HG03354 (cell line): ENCODE measurements at regions not wholly inside any gene's neighbourhood (a gene's known extent, or its start where the extent isn't known, plus 50 kb on each side); places are given as distances from the start of the nearest gene placed in this dataset.
"Not testable (repeated sequence)": the region's sequence is repeated elsewhere in the genome, so short reads cannot be mapped to it uniquely, and the experiment has no call there.

Source experiments
- ATAC-seq: cut with Tn5 transposase; IDR thresholded peaks from one replicate; pipeline ENCODE4 v1.9.1; 2021; ENCODE audit warnings: mild to moderate bottlenecking; ENCODE audit not compliant: unreplicated experiment, poor library complexity, severe bottlenecking

- no peak for ATAC-seq
Observed at GRCh38 chr18:63071701-63072141, 247.8 kb downstream of the BCL2 start.

- no peak for ATAC-seq
Observed at GRCh38 chr18:63070767-63071502, 248.6 kb downstream of the BCL2 start.

DNA sequence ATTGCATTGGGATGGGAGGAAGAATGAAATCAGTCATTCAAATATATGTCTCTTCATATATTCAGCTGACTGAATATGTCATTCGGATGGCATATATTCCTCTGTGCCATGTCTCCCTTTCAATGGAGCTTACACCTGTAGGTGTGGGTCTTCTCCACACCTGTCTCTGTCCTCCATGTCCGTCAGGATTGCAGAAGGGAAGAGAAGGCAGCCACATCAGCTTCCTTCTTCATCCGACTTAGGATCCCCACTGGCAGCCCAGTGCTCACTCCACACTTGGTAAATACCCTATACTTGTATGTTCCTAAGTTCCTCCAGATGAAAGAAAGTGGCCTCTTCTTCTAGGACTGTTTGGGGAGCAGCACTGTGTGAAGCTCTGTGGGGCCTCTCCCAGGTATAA, 250.1 kb downstream of the BCL2 start:
- ATAC-seq: no peak

DNA sequence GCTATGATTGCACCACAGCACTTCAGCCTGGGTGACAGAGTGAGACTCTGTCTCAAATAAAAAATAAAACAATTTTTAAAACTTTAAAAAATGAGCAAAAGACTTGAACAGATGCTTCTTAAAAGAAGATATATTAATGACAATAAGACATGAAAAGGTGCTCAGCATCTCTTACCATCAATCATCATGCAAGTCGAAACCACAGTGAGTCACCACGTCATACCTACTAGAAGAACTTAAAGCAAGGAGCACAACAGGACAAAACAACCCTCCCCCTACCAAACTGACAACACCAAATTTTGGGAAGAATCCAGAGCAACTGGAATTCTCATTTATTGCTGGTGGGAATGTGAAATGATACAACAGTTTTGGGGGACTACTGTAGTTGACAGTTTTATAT, 251.6 kb downstream of the BCL2 start:
- no peak for ATAC-seq

DNA sequence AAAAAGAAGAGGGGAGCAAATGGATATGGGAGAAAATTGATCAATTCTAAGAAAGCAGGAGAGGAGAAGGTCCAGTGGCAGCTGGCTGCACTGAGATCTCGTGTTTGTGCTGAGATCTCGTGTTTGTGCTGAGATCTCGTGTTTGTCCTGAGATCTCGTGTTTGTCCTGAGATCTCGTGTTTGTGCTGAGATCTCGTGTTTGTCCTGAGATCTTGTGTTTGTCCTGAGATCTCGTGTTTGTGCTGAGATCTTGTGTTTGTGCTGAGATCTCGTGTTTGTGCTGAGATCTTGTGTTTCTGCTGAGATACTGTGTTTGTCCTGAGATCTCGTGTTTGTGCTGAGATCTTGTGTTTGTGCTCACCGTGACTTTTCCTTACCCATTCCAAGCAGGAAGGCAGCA, 254.4 kb downstream of the BCL2 start:
- ATAC-seq: no peak

DNA sequence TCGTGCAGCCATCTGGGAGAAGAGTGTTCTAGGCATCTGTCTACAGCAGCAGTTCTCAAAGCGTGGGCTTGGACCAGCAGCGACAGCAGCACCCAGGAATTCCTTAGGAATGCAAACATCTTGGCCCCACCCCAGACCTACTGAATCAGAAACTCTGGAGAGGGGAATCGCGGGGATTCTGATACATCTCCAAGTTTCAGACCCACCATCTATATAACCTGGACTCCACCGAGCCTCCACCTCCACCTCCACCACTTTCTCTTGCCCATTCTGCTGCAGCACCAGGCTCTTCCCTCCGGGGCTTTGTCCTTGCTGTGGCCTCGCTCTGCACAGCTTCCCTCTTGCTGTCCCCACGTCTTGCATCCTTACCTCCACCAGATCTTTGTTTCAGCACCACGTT, 256.4 kb downstream of the BCL2 start:
- no peak for ATAC-seq

GRCh38 chr18:63062246-63062645, 257.3 kb downstream of the BCL2 start:
- no peak for ATAC-seq

DNA sequence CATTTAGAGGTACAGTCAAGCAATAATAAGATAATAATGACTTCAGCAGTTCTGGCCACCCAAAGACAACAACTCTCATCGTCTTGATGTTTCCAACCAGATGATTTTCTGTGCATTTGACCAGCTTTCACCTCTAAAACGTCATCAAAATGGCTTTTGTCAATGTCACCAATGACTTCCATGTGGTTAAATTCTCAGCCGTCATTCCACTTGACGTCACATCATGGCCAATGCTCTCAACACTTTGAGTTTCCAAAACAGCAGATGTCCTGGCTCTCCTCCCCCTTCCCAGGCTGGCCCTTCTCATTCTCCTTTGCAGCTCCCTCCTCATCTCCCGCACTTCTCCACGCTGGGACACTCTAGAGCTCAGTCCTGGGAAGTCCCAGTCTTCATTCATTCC, 258.3 kb downstream of the BCL2 start:
- no peak for ATAC-seq

- no peak for ATAC-seq
Observed at GRCh38 chr18:63058521-63058920, 261.0 kb downstream of the BCL2 start.

DNA sequence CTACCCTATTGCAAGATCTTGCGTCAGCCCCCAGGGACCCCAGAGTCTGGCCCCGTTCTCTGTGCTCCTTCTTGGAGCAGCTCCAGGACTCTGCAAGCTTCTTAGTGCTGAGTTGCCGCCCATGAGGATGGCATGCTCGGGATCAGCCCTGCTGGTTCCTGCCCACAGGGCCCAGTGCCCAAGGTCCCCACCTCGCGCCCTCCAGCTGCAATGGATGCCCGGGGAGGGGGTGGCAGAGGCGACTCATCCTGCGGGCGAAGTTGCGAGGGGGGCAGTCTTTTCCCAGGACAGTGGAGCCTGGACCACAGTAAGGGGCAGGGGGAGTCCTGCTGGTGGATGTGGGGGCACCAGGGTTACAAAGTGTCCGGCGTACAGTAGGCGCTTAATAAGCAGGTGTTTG, 261.9 kb downstream of the BCL2 start:
- no peak for ATAC-seq

- no peak for ATAC-seq
Observed at GRCh38 chr18:63054901-63055584, 264.5 kb downstream of the BCL2 start.

GRCh38 chr18:63051928-63052327, 267.6 kb downstream of the BCL2 start:
- ATAC-seq: no peak

DNA sequence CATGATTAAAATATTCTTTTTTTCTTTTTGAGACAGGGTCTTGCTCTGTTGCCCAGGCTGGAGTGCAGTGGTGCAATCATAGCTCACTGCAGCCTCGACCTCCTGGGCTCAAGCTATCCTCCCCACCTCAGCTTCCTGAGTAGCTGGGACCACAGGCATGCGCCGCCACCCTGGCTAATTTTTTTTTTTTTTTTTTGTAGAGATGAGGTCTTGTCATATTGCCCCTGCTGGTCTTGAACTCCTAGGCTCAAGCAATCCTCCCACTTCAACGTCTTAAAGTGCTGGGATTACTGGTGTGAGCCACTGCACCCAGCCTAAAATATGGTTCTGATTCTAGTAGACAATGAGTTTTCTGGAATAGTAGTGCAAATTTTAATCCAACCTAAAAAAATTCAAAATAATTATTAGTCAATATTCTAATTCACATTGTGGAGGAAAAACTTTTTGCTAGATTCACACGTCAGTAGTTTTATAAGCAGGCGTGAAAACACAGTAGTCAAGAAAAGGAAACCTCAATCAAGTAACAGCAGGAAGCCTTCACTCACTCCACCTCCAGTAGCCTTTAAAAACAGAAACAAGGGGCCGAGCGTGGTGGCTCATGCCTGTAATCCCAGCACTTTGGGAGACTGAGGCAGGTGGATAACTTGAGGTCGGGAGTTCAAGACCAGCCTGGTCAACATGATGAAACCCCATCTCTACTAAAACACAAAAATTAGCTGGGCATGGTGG, 268.7 kb downstream of the BCL2 start:
- ATAC-seq: not testable (repeated sequence)

DNA sequence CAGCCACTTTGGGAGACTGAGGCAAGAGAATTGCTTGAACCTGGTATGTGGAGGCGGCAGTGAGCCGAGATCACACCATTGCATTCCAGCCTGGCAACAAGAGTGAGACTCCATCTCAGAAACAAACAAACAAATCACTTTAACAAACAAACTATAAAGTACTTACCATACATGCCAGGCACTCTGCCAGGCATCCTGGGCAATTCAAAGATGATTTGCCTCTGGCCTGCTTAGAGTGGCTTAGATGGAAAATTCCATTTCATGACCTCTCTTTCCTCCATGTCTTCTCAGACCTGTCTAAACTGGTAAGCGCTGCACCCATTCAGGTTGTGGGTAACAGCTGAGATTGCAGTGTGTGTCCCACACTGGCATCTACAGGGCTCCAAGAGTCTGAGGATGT, 273.2 kb downstream of the BCL2 start:
- ATAC-seq: no peak

DNA sequence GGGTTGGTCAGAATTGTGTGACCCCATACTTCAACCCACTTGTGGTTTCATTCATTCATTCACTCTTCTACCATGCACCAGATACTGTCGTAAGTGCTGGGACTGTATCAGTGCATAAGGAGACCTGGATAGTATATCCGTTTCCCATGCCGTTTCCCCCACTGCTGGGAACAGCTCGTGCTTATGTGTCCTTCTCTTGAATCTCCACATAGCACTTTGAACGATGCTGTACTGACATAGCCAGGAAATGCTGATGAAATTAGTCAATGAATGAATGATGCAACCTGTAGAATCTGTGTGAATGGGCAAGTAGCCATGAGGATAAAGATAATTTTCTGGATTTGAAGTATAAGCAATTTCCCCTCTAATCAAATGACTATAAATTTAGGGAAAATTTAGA, 276.1 kb downstream of the BCL2 start:
- no peak for ATAC-seq

- no peak for ATAC-seq
Observed at GRCh38 chr18:63042351-63042750, 277.2 kb downstream of the BCL2 start.

- ATAC-seq: peak; percentile 69
Observed at GRCh38 chr18:63040788-63041410, 278.7 kb downstream of the BCL2 start.

- ATAC-seq: no peak
Observed at GRCh38 chr18:63037491-63037890, 282.1 kb downstream of the BCL2 start.

GRCh38 chr18:63031375-63031774, 288.2 kb downstream of the BCL2 start:
- ATAC-seq: no peak
